ENCODE measurements at regions not wholly inside any gene's neighbourhood (a gene's known extent, or its start where the extent isn't known, plus 50 kb on each side); places are given as distances from the start of the nearest gene placed in this dataset.

DNA sequence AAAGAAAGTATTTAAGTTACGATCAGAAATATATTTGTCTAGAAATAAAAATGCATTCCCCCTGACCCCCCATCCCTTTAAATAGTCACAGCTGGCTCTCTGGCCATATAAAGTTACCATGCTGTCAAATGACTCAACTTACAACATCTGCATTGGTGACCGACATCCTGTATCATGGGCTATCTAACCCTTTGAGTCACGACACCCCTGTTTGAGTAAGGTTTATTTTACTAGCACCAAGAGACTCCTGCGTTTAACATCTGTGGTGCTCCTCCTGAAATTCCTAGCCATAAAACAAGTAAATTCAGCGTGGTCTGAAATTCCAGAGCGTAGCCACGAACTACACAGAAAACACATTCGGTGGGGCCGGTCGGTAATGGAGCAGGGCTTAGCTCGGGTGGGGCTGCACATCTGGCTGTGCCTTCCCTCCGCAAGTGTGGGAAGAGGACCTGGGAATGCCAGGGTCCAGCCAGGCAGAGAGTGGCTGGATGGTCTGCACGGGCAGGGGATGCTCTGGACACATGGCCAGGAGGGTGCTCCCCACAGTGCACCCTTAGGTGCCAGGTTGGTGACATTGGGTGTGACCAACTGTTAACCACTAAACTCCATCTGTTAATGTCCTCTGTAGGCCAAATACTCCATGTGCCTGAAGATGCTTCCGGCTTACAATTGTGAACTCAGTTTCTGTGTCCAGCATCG, 53.0 kb upstream of the CLDN14 start:
- ATAC-seq (no peak), DNase-seq (no peak)
- Histone ChIP-seq H3K27me3 (peaks cover 0 to 25% (median 3%) of the 10 kb centered on the region in 3 donors), H3K36me3 (no peaks in the 10 kb centered on the region), H3K9me3 (no peaks in the 10 kb centered on the region), H3K4me3 (no peak overlapping the region), H3K4me1 (no peaks in the 10 kb centered on the region), H3K27ac (no peak overlapping the region)
- in situ Hi-C loops (cut with MboI; ENCODE audit: low sequenced_read_pairs in 4 of 4) (no loop called here), intact Hi-C loops (cut with DNase I; ENCODE audit: low total_unique reads) (no loop called here)
- TF ChIP-seq, protein P1, sequence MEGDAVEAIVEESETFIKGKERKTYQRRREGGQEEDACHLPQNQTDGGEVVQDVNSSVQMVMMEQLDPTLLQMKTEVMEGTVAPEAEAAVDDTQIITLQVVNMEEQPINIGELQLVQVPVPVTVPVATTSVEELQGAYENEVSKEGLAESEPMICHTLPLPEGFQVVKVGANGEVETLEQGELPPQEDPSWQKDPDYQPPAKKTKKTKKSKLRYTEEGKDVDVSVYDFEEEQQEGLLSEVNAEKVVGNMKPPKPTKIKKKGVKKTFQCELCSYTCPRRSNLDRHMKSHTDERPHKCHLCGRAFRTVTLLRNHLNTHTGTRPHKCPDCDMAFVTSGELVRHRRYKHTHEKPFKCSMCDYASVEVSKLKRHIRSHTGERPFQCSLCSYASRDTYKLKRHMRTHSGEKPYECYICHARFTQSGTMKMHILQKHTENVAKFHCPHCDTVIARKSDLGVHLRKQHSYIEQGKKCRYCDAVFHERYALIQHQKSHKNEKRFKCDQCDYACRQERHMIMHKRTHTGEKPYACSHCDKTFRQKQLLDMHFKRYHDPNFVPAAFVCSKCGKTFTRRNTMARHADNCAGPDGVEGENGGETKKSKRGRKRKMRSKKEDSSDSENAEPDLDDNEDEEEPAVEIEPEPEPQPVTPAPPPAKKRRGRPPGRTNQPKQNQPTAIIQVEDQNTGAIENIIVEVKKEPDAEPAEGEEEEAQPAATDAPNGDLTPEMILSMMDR (IDR thresholded peaks at IDR 0.05 in 4 of 5, conservative IDR thresholded peaks at IDR 0.05 in 1 of 5), result no peak
- TF ChIP-seq POLR2A (IDR thresholded peaks at IDR 0.05), result no peak

GRCh38 chr21:36533468-36533848, 53.5 kb upstream of the CLDN14 start:
- H3K4me1 ChIP-seq, result no peaks in the 10 kb centered on the region
- TF ChIP-seq, protein P1 (IDR thresholded peaks at IDR 0.05 in 4 of 5, conservative IDR thresholded peaks at IDR 0.05 in 1 of 5), result no peak
- no peak for TF ChIP-seq POLR2A (IDR thresholded peaks at IDR 0.05)
- no peaks in the 10 kb centered on the region for H3K36me3 ChIP-seq
- no peaks in the 10 kb centered on the region for H3K9me3 ChIP-seq
- ATAC-seq (no peak), DNase-seq (no peak)
- peaks cover 0 to 21% (median 3%) of the 10 kb centered on the region in 3 donors for H3K27me3 ChIP-seq
- intact Hi-C loops (cut with DNase I; ENCODE audit: low total_unique reads) (no loop called here), in situ Hi-C loops (cut with MboI; ENCODE audit: low sequenced_read_pairs in 4 of 4) (no loop called here)
- no peak overlapping the region for H3K27ac ChIP-seq
- no peak overlapping the region for H3K4me3 ChIP-seq

DNA sequence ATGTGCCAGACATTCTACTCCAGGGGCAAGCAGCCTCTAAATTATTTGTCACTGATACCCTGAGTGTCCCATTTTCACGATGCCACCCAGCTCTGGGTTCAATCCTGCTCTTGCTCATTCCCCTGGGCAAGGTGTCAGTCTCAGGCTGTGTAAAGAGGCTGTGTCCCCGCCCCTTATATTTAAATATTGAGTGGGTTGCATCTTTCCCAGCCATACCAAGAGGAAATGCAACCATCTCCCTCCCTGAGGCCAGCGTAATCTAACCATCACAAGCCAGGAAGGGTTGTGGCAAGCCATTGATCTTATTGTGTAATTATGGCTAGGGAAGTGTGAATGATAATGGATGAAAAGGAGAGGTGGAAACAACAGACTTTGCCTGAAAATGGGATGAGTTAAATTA, 54.7 kb upstream of the CLDN14 start:
- intact Hi-C loops (cut with DNase I; ENCODE audit: low total_unique reads) (no loop called here), in situ Hi-C loops (cut with MboI; ENCODE audit: low sequenced_read_pairs in 4 of 4) (no loop called here)
- H3K27ac ChIP-seq, result no peak overlapping the region
- H3K27me3 ChIP-seq, result peaks cover 0 to 12% (median 6%) of the 10 kb centered on the region in 3 donors
- no peaks in the 10 kb centered on the region for H3K4me1 ChIP-seq
- no peaks in the 10 kb centered on the region for H3K9me3 ChIP-seq
- ATAC-seq (no peak), DNase-seq (no peak)
- no peak for TF ChIP-seq POLR2A (IDR thresholded peaks at IDR 0.05)
- TF ChIP-seq, protein P1 (IDR thresholded peaks at IDR 0.05 in 4 of 5, conservative IDR thresholded peaks at IDR 0.05 in 1 of 5), result no peak
- H3K4me3 ChIP-seq, result no peak overlapping the region
- H3K36me3 ChIP-seq, result no peaks in the 10 kb centered on the region

- TF ChIP-seq, protein P1 (IDR thresholded peaks at IDR 0.05 in 4 of 5, conservative IDR thresholded peaks at IDR 0.05 in 1 of 5), result no peak
- TF ChIP-seq POLR2A (IDR thresholded peaks at IDR 0.05), result no peak
- H3K27ac ChIP-seq, result no peak overlapping the region
- DNase-seq (no peak), ATAC-seq (no peak)
- no peaks in the 10 kb centered on the region for H3K36me3 ChIP-seq
- in situ Hi-C loops (cut with MboI; ENCODE audit: low sequenced_read_pairs in 4 of 4) (no loop called here), intact Hi-C loops (cut with DNase I; ENCODE audit: low total_unique reads) (no loop called here)
- H3K9me3 ChIP-seq, result no peaks in the 10 kb centered on the region
- H3K4me3 ChIP-seq, result no peak overlapping the region
- peaks cover 0 to 12% (median 12%) of the 10 kb centered on the region in 3 donors for H3K27me3 ChIP-seq
- no peaks in the 10 kb centered on the region for H3K4me1 ChIP-seq
Measured at GRCh38 chr21:36535618-36536241, 55.8 kb upstream of the CLDN14 start.
